ENCODE measurements at regions not wholly inside any gene's neighbourhood (a gene's known extent, or its start where the extent isn't known, plus 50 kb on each side); places are given as distances from the start of the nearest gene placed in this dataset.

- no peaks in the 10 kb centered on the region for H3K79me2 ChIP-seq (ENCODE audit: control insufficient read depth, low read length)
- H3K9me3 ChIP-seq (ENCODE audit: control insufficient read depth, insufficient read depth, low read length), result no peaks in the 10 kb centered on the region
- no peaks in the 10 kb centered on the region for H3K27me3 ChIP-seq (ENCODE audit: control insufficient read depth, low read length)
- no peaks in the 10 kb centered on the region for H3F3A ChIP-seq (ENCODE audit: control insufficient read depth, insufficient read depth)
- H3K36me3 ChIP-seq (ENCODE audit: control insufficient read depth, low read length), result no peaks in the 10 kb centered on the region
- H3K27ac ChIP-seq (ENCODE audit: low read depth, low read length), result no peak overlapping the region
- TF ChIP-seq, protein P1, sequence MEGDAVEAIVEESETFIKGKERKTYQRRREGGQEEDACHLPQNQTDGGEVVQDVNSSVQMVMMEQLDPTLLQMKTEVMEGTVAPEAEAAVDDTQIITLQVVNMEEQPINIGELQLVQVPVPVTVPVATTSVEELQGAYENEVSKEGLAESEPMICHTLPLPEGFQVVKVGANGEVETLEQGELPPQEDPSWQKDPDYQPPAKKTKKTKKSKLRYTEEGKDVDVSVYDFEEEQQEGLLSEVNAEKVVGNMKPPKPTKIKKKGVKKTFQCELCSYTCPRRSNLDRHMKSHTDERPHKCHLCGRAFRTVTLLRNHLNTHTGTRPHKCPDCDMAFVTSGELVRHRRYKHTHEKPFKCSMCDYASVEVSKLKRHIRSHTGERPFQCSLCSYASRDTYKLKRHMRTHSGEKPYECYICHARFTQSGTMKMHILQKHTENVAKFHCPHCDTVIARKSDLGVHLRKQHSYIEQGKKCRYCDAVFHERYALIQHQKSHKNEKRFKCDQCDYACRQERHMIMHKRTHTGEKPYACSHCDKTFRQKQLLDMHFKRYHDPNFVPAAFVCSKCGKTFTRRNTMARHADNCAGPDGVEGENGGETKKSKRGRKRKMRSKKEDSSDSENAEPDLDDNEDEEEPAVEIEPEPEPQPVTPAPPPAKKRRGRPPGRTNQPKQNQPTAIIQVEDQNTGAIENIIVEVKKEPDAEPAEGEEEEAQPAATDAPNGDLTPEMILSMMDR (IDR thresholded peaks at IDR 0.05; ENCODE audit: low read depth, low read length, poor library complexity, severe bottlenecking), result no peak
- TF ChIP-seq EZH2phosphoT487 (IDR thresholded peaks at IDR 0.05; ENCODE audit: borderline replicate concordance, low read length), result no peak
- H4K20me1 ChIP-seq (ENCODE audit: control insufficient read depth, insufficient read depth, low read depth, low read length), result no peaks in the 10 kb centered on the region
- no peak overlapping the region for H3K4me2 ChIP-seq (ENCODE audit: low read length)
- H3K9me2 ChIP-seq (replicated peaks; ENCODE audit: control insufficient read depth, low read length), result no peaks in the 10 kb centered on the region
- H3K4me3 ChIP-seq (ENCODE audit: low read length), result no peak overlapping the region
- H3K4me1 ChIP-seq (ENCODE audit: control insufficient read depth, low read length), result no peaks in the 10 kb centered on the region
These were observed 926.7 kb downstream of the GALC start for GRCh38 chr14:87066221-87066817.

GRCh38 chr14:87065366-87065765 is 927.6 kb downstream of the GALC start:
- Histone ChIP-seq H3K4me1 (ENCODE audit: control insufficient read depth, low read length) (no peaks in the 10 kb centered on the region), H3K79me2 (ENCODE audit: control insufficient read depth, low read length) (no peaks in the 10 kb centered on the region), H3K4me2 (ENCODE audit: low read length) (no peak overlapping the region), H3K27ac (ENCODE audit: low read depth, low read length) (no peak overlapping the region), H3K27me3 (ENCODE audit: control insufficient read depth, low read length) (no peaks in the 10 kb centered on the region), H3F3A (ENCODE audit: control insufficient read depth, insufficient read depth) (no peaks in the 10 kb centered on the region), H3K9me2 (replicated peaks; ENCODE audit: control insufficient read depth, low read length) (no peaks in the 10 kb centered on the region), H3K36me3 (ENCODE audit: control insufficient read depth, low read length) (no peaks in the 10 kb centered on the region), H4K20me1 (ENCODE audit: control insufficient read depth, insufficient read depth, low read depth, low read length) (no peaks in the 10 kb centered on the region), H3K4me3 (ENCODE audit: low read length) (no peak overlapping the region), H3K9me3 (ENCODE audit: control insufficient read depth, insufficient read depth, low read length) (no peaks in the 10 kb centered on the region)
- no peak for TF ChIP-seq EZH2phosphoT487 (IDR thresholded peaks at IDR 0.05; ENCODE audit: borderline replicate concordance, low read length)
- TF ChIP-seq, protein P1 (IDR thresholded peaks at IDR 0.05; ENCODE audit: low read depth, low read length, poor library complexity, severe bottlenecking), result no peak

DNA sequence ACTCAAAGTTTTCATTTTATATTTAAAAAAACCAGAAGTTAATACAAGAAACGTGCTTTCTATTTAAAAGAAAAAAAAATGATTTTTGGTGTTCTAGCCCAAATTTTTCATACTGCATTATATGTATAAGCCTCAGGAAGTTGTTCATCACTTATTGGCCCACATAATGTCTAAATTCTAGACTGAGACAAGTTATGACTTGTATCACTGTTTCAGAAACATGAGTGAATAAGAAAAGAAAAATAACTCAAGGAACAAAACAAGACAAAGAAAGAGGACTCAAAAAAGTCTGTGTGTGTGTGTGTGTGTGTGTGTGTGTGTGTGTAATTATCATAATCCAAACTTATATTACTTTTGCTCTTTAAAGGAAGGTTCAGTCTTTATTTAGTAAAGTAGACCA is 929.8 kb downstream of the GALC start:
- Histone ChIP-seq H3K4me1 (ENCODE audit: control insufficient read depth, low read length) (no peaks in the 10 kb centered on the region), H3K36me3 (ENCODE audit: control insufficient read depth, low read length) (no peaks in the 10 kb centered on the region), H3K4me2 (ENCODE audit: low read length) (no peak overlapping the region), H3F3A (ENCODE audit: control insufficient read depth, insufficient read depth) (no peaks in the 10 kb centered on the region), H3K4me3 (ENCODE audit: low read length) (no peak overlapping the region), H3K27ac (ENCODE audit: low read depth, low read length) (no peak overlapping the region), H3K79me2 (ENCODE audit: control insufficient read depth, low read length) (no peaks in the 10 kb centered on the region), H3K9me2 (replicated peaks; ENCODE audit: control insufficient read depth, low read length) (no peaks in the 10 kb centered on the region), H3K27me3 (ENCODE audit: control insufficient read depth, low read length) (no peaks in the 10 kb centered on the region), H4K20me1 (ENCODE audit: control insufficient read depth, insufficient read depth, low read depth, low read length) (no peaks in the 10 kb centered on the region), H3K9me3 (ENCODE audit: control insufficient read depth, insufficient read depth, low read length) (no peaks in the 10 kb centered on the region)
- TF ChIP-seq, protein P1 (IDR thresholded peaks at IDR 0.05; ENCODE audit: low read depth, low read length, poor library complexity, severe bottlenecking), result no peak
- no peak for TF ChIP-seq EZH2phosphoT487 (IDR thresholded peaks at IDR 0.05; ENCODE audit: borderline replicate concordance, low read length)
